B cell (primary cell): ENCODE measurements at regions not wholly inside any gene's neighbourhood (a gene's known extent, or its start where the extent isn't known, plus 50 kb on each side); places are given as distances from the start of the nearest gene placed in this dataset.

Experiments used
- ATAC-seq: fragments of 200-7000 bp; cut with Tn5 transposase; one replicate; pipeline ENCODE4 v1.10.0; 2021; ENCODE audit warnings: low read depth, mild to moderate bottlenecking, moderate number of reproducible peaks, moderate library complexity
- CTCF ChIA-PET: fragments of 350-600 bp; sonication (Branson Sonifier 250); formaldehyde crosslinking; loops from one replicate; lab custom pipeline; 2021; ENCODE audit warnings: antibody characterized with exemption, inconsistent platforms; lab: Charles Lee
- POLR2A ChIA-PET: fragments of 350-600 bp; sonication (Branson Sonifier 250); formaldehyde crosslinking; loops from one replicate; lab custom pipeline; 2021; ENCODE audit warnings: antibody characterized with exemption; lab: Charles Lee
- DNase-seq: peaks from one replicate; pipeline ENCODE4 v3.0.0; 2013
- H2AFZ ChIP-seq: 2 replicates; pipeline ENCODE4 v1.6.1; 2012; ENCODE audit warnings: mild to moderate bottlenecking, low read depth, low read length; ENCODE audit not compliant: insufficient read depth, poor library complexity, severe bottlenecking
- H3K27ac ChIP-seq, 2 donors: 1 replicate in 1 of 2; 2 replicates in 1 of 2; pipeline ENCODE4 v1.5.1; 2012 to 2013; ENCODE audit warnings: low read length in 2 of 2, mild to moderate bottlenecking in 2 of 2, moderate library complexity in 1 of 2
- H3K27me3 ChIP-seq, 4 experiments: fragments of 200-600 bp in 1 of 4; sonication (generic) in 1 of 4; replicated peaks in 1 of 4; 1 replicate in 2 of 4; 2 replicates in 2 of 4; pipeline versions ENCODE4 v1.6.1 to v1.7.0; 2013 to 2016; ENCODE audit warnings: low read length in 3 of 4, mild to moderate bottlenecking in 2 of 4, mixed read lengths in 1 of 4, moderate library complexity in 1 of 4; ENCODE audit not compliant: insufficient read depth in 4 of 4, control insufficient read depth in 3 of 4; ENCODE audit errors: control extremely low read depth in 1 of 4
- H3K36me3 ChIP-seq, 2 experiments: replicated peaks in 1 of 2; 1 replicate in 1 of 2; 2 replicates in 1 of 2; pipeline versions ENCODE4 v1.6.1 to v1.7.1; 2013; ENCODE audit warnings: low read length in 1 of 2; ENCODE audit not compliant: insufficient read depth in 2 of 2, control insufficient read depth in 1 of 2; ENCODE audit errors: control extremely low read depth in 1 of 2, extremely low read depth in 1 of 2
- H3K4me1 ChIP-seq, 2 donors: fragments of 200-600 bp in 1 of 2; sonication (generic) in 1 of 2; 1 replicate in 1 of 2; 2 replicates in 1 of 2; pipeline versions ENCODE4 v1.5.1 to v1.6.1; 2013 to 2017; ENCODE audit warnings: low read length in 2 of 2; ENCODE audit not compliant: control insufficient read depth in 2 of 2, insufficient read depth in 2 of 2
- H3K4me2 ChIP-seq: replicated peaks from 2 replicates; pipeline ENCODE3; 2012; ENCODE audit warnings: mild to moderate bottlenecking, low read depth, low read length; ENCODE audit not compliant: poor library complexity, severe bottlenecking
- H3K4me3 ChIP-seq, 5 experiments: fragments of 200-600 bp in 1 of 5; sonication (generic) in 1 of 5; 1 replicate in 3 of 5; 2 replicates in 2 of 5; pipeline versions ENCODE4 v1.5.1 to v1.7.0; 2011 to 2016; ENCODE audit warnings: low read length in 4 of 5, mild to moderate bottlenecking in 4 of 5, low read depth in 2 of 5, control low read depth in 1 of 5, moderate library complexity in 1 of 5; ENCODE audit not compliant: insufficient read depth in 1 of 5; ENCODE audit errors: control extremely low read depth in 1 of 5, extremely low read depth in 1 of 5
- H3K79me2 ChIP-seq: fragments of 200-600 bp; sonication (generic); one replicate; pipeline ENCODE4 v1.6.0; 2016; ENCODE audit warnings: low read length; ENCODE audit not compliant: control insufficient read depth, insufficient read depth
- H3K9ac ChIP-seq: fragments of 200-600 bp; sonication (generic); 2 replicates; pipeline ENCODE4 v1.6.1; 2017; ENCODE audit warnings: mild to moderate bottlenecking, low read length, moderate library complexity
- H3K9me3 ChIP-seq, 3 donors: one replicate each; pipeline versions ENCODE4 v1.6.1 to v1.7.1; 2013; ENCODE audit warnings: low read length in 2 of 3; ENCODE audit not compliant: control insufficient read depth in 2 of 3, insufficient read depth in 1 of 3; ENCODE audit errors: control extremely low read depth in 1 of 3
- H4K20me1 ChIP-seq: 2 replicates; pipeline ENCODE4 v1.6.0; 2012; ENCODE audit warnings: mild to moderate bottlenecking, low read length; ENCODE audit not compliant: insufficient read depth, control insufficient read depth, poor library complexity, severe bottlenecking
- H3K27ac Mint-ChIP-seq: one replicate; pipeline ENCODE4 v1.8.0; 2021; ENCODE audit warnings: mixed read lengths
- H3K27me3 Mint-ChIP-seq: one replicate; pipeline ENCODE4 v1.8.0; 2021; ENCODE audit warnings: mixed read lengths
- H3K4me1 Mint-ChIP-seq: one replicate; pipeline ENCODE4 v1.8.0; 2021; ENCODE audit warnings: mixed read lengths
- H3K4me3 Mint-ChIP-seq: one replicate; pipeline ENCODE4 v1.8.0; 2021; ENCODE audit warnings: mixed read lengths
- H3K9me3 Mint-ChIP-seq: one replicate; pipeline ENCODE4 v1.8.0; 2022; ENCODE audit warnings: mixed read lengths; ENCODE audit not compliant: insufficient read depth
- EZH2 ChIP-seq: IDR thresholded peaks from 2 replicates; pipeline ENCODE4 v1.6.1; 2012; ENCODE audit warnings: borderline replicate concordance, low read depth, mild to moderate bottlenecking, moderate library complexity, low read length; ENCODE audit not compliant: insufficient read depth, poor library complexity, severe bottlenecking
- WGBS: methylation state at CpG from one replicate; pipeline ENCODE4 v1.1.5; 2013; ENCODE audit warnings: missing lambda C conversion rate; ENCODE audit not compliant: insufficient coverage; 5-methylcytosine and 5-hydroxymethylcytosine counted together
- intact Hi-C: fragments of 100-400 bp; cut with micrococcal nuclease; formaldehyde crosslinking; loops from one replicate; pipeline ENCODE4 v1.10.0; 2022
- TF ChIP-seq, protein P1 (sequence below): fragments of 200-600 bp; IDR thresholded peaks from one replicate; pipeline ENCODE4 v1.8.0; 2022; ENCODE audit warnings: antibody characterized with exemption, mild to moderate bottlenecking

DNA sequence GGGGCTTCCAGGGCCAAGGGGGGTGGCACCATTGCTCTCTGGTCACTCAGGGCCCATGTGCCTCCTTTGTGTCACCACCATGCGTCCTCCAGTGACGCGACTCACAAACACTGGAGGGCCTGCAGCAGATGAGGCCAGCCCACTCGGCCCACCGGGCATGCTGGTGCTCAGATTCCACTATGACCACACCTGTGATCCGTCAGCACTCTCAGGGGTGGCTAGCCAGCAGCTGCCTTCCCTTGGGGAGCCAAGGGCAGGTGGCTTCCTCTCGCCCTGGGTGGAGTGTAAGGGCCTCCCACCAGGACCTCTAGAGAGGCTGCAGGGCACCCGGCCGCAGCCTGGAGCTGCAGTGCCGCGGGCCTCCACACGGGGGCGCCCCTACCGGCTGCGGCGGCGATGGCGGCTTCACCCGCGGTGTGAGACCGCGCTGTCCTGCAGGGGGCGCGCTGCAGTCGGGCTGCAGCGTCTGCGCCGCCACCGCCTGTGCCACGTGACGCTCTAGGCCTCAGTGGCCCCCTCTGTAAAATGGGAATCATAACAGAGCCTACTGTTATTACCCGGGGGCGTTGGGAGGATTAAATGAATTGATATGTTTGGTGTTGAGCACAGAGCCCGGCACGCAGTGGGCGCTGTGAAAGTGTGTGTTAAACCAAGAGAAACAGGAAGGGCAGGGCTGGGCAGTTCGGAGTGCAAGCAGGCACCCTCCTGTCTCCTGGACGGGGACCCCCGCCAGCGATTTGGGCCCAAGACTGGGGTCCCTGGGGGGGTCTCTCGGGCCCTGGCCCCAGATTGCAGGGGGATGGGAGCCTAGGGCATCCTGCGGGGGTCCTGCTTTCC, 192.4 kb upstream of the GSE1 start:
- no peak overlapping the region for H3K4me3 ChIP-seq
- CTCF ChIA-PET: interaction anchor here (0.9 to 6.1 kb wide), 22 partner anchors 8 to 377 kb away, joined by 3 to 55 read pairs (median 5); partner anchors contain the start of gene GSE1
- intact Hi-C loops: loop anchor here (1.0 kb wide), 1 partner anchor 190 kb away; no protein-coding TSS in a partner anchor
- H3K79me2 ChIP-seq: no peaks in the 10 kb centered on the region
- H3K4me2 ChIP-seq: no peak overlapping the region
- TF ChIP-seq, protein P1, sequence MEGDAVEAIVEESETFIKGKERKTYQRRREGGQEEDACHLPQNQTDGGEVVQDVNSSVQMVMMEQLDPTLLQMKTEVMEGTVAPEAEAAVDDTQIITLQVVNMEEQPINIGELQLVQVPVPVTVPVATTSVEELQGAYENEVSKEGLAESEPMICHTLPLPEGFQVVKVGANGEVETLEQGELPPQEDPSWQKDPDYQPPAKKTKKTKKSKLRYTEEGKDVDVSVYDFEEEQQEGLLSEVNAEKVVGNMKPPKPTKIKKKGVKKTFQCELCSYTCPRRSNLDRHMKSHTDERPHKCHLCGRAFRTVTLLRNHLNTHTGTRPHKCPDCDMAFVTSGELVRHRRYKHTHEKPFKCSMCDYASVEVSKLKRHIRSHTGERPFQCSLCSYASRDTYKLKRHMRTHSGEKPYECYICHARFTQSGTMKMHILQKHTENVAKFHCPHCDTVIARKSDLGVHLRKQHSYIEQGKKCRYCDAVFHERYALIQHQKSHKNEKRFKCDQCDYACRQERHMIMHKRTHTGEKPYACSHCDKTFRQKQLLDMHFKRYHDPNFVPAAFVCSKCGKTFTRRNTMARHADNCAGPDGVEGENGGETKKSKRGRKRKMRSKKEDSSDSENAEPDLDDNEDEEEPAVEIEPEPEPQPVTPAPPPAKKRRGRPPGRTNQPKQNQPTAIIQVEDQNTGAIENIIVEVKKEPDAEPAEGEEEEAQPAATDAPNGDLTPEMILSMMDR: peak; percentile 100
- no peak for TF ChIP-seq EZH2
- WGBS: 36% methylated on average over 41 of the region's 42 CpGs
- H3K4me1 ChIP-seq: peaks cover 0 to 5% of the 10 kb centered on the region in 2 donors
- H3K9me3 ChIP-seq: no peaks in the 10 kb centered on the region
- peak; percentile 80 for DNase-seq
- H3K27ac Mint-ChIP-seq: no peak overlapping the region
- H3K4me1 Mint-ChIP-seq: no peaks in the 10 kb centered on the region
- peak; percentile 81 for ATAC-seq
- no peak overlapping the region for H3K4me3 Mint-ChIP-seq
- no peak overlapping the region for H3K27ac ChIP-seq
- peaks cover 0 to 3% (median 0%) of the 10 kb centered on the region in 4 experiments for H3K27me3 ChIP-seq
- POLR2A ChIA-PET: interaction anchor here (0.8 kb wide), 1 partner anchor 191 kb away, joined by 3 read pairs; no protein-coding TSS in a partner anchor
- peaks cover 22% of the 10 kb centered on the region for H3K27me3 Mint-ChIP-seq
- no peak overlapping the region for H3K9ac ChIP-seq
- H2AFZ ChIP-seq: no peak overlapping the region
- H4K20me1 ChIP-seq: no peaks in the 10 kb centered on the region
- H3K9me3 Mint-ChIP-seq: no peaks in the 10 kb centered on the region
- H3K36me3 ChIP-seq: no peaks in the 10 kb centered on the region
